Mesendoderm (in vitro differentiated cells): ENCODE measurements at regions not wholly inside any gene's neighbourhood (a gene's known extent, or its start where the extent isn't known, plus 50 kb on each side); places are given as distances from the start of the nearest gene placed in this dataset.
"Not testable (repeated sequence)": the region's sequence is repeated elsewhere in the genome, so short reads cannot be mapped to it uniquely, and the experiment has no call there.

Source experiments
- DNase-seq: peaks from one replicate; pipeline ENCODE4 v3.0.0; 2013
- H2AK5ac ChIP-seq: 2 replicates; pipeline ENCODE4 v1.6.1; 2013; ENCODE audit warnings: low read length, inconsistent platforms
- H2BK120ac ChIP-seq: 2 replicates; pipeline ENCODE4 v1.6.1; 2013; ENCODE audit warnings: low read depth, mild to moderate bottlenecking, low read length, moderate library complexity, mixed read lengths
- H2BK15ac ChIP-seq: replicated peaks from 2 replicates; pipeline ENCODE4 v1.6.1; 2013; ENCODE audit warnings: low read depth, mild to moderate bottlenecking, moderate library complexity
- H2BK5ac ChIP-seq: 2 replicates; pipeline ENCODE4 v1.6.1; 2013; ENCODE audit warnings: low read length, inconsistent platforms
- H3K18ac ChIP-seq: 2 replicates; pipeline ENCODE4 v1.6.1; 2013; ENCODE audit warnings: mild to moderate bottlenecking, low read length, mixed read lengths
- H3K23ac ChIP-seq: one replicate; pipeline ENCODE4 v1.6.1; 2013; ENCODE audit warnings: low read length
- H3K27ac ChIP-seq: 2 replicates; pipeline ENCODE4 v1.5.1; 2013; ENCODE audit warnings: low read depth, mild to moderate bottlenecking, inconsistent platforms, low read length, moderate library complexity
- H3K27me3 ChIP-seq: 2 replicates; pipeline ENCODE4 v1.6.1; 2013; ENCODE audit warnings: low read length, control low read depth, mild to moderate bottlenecking, inconsistent platforms; ENCODE audit not compliant: insufficient read depth, poor library complexity
- H3K36me3 ChIP-seq: 2 replicates; pipeline ENCODE4 v1.6.1; 2013; ENCODE audit warnings: low read length, inconsistent platforms; ENCODE audit not compliant: control insufficient read depth, insufficient read depth
- H3K4ac ChIP-seq: one replicate; pipeline ENCODE4 v1.6.1; 2013; ENCODE audit warnings: low read depth, mild to moderate bottlenecking, low read length, moderate library complexity
- H3K4me1 ChIP-seq: 2 replicates; pipeline ENCODE4 v1.6.1; 2013; ENCODE audit warnings: low read depth, low read length, inconsistent platforms; ENCODE audit not compliant: control insufficient read depth
- H3K4me2 ChIP-seq: 2 replicates; pipeline ENCODE4 v1.6.1; 2013; ENCODE audit warnings: low read length
- H3K4me3 ChIP-seq: 2 replicates; pipeline ENCODE4 v1.5.1; 2013; ENCODE audit warnings: mild to moderate bottlenecking, low read length
- H3K56ac ChIP-seq: one replicate; pipeline ENCODE4 v1.6.1; 2013; ENCODE audit warnings: low read length
- H3K79me1 ChIP-seq: 2 replicates; pipeline ENCODE4 v1.6.1; 2013; ENCODE audit warnings: low read length, inconsistent platforms
- H3K79me2 ChIP-seq: 2 replicates; pipeline ENCODE4 v1.6.1; 2013; ENCODE audit warnings: mild to moderate bottlenecking, low read length; ENCODE audit not compliant: control insufficient read depth, insufficient read depth
- H3K9ac ChIP-seq: 2 replicates; pipeline ENCODE4 v1.6.1; 2013; ENCODE audit warnings: low read length, inconsistent platforms
- H4K5ac ChIP-seq: one replicate; pipeline ENCODE4 v1.6.1; 2013; ENCODE audit warnings: low read length
- H4K8ac ChIP-seq: one replicate; pipeline ENCODE4 v1.6.1; 2013; ENCODE audit warnings: low read depth, mild to moderate bottlenecking, control low read depth, low read length, moderate library complexity
- WGBS: extraction: QIAGEN DNeasy Blood & Tissue Kit; methylation state at CpG from one replicate; pipeline ENCODE4 v1.1.7; 2013; ENCODE audit warnings: low lambda C conversion rate, missing lambda C conversion rate; ENCODE audit not compliant: insufficient coverage; ENCODE audit errors: extremely low coverage; 5-methylcytosine and 5-hydroxymethylcytosine counted together

- H3K56ac ChIP-seq, H3K27ac ChIP-seq, H3K4me1 ChIP-seq, H3K23ac ChIP-seq, H2AK5ac ChIP-seq, H4K5ac ChIP-seq, H3K27me3 ChIP-seq, H3K18ac ChIP-seq, H3K79me2 ChIP-seq, H2BK120ac ChIP-seq, H3K36me3 ChIP-seq, H3K79me1 ChIP-seq, H4K8ac ChIP-seq, H3K4ac ChIP-seq, H2BK15ac ChIP-seq, H3K4me3 ChIP-seq, DNase-seq, H3K9ac ChIP-seq, H2BK5ac ChIP-seq, H3K4me2 ChIP-seq: not testable (repeated sequence)
- no CpG with 5 or more reads among the region's 8 CpGs for WGBS
These were observed 126.9 kb upstream of the SULF2 start for GRCh38 chr20:47912165-47912564.

GRCh38 chr20:47909696-47910369 is 124.6 kb upstream of the SULF2 start:
- H3K4me3 ChIP-seq, H3K23ac ChIP-seq, H2BK120ac ChIP-seq, H3K27ac ChIP-seq, DNase-seq, H3K4me2 ChIP-seq, H3K4ac ChIP-seq, H2BK15ac ChIP-seq, H4K8ac ChIP-seq, H4K5ac ChIP-seq, H3K18ac ChIP-seq, H2BK5ac ChIP-seq, H3K27me3 ChIP-seq, H3K36me3 ChIP-seq, H3K4me1 ChIP-seq, H2AK5ac ChIP-seq, H3K9ac ChIP-seq, H3K79me2 ChIP-seq, H3K79me1 ChIP-seq, H3K56ac ChIP-seq: not testable (repeated sequence)
- no CpG with 5 or more reads among the region's 12 CpGs for WGBS

GRCh38 chr20:47908361-47909035 is 123.2 kb upstream of the SULF2 start:
- not testable (repeated sequence) for H2AK5ac ChIP-seq, H2BK5ac ChIP-seq, H4K5ac ChIP-seq, H4K8ac ChIP-seq, H3K23ac ChIP-seq, H3K27me3 ChIP-seq, H3K9ac ChIP-seq, H3K4ac ChIP-seq, H3K36me3 ChIP-seq, H3K4me1 ChIP-seq, H3K18ac ChIP-seq, DNase-seq, H3K4me2 ChIP-seq, H3K79me2 ChIP-seq, H3K27ac ChIP-seq, H3K79me1 ChIP-seq, H3K56ac ChIP-seq, H2BK120ac ChIP-seq, H2BK15ac ChIP-seq, H3K4me3 ChIP-seq
- WGBS = no CpG with 5 or more reads among the region's 15 CpGs

- not testable (repeated sequence) for H3K18ac ChIP-seq, H4K8ac ChIP-seq, H3K9ac ChIP-seq, H3K56ac ChIP-seq, H2BK5ac ChIP-seq, DNase-seq, H3K36me3 ChIP-seq, H3K27me3 ChIP-seq, H3K4ac ChIP-seq, H3K4me1 ChIP-seq, H3K79me2 ChIP-seq, H3K4me2 ChIP-seq, H3K79me1 ChIP-seq, H4K5ac ChIP-seq, H3K23ac ChIP-seq, H2BK15ac ChIP-seq, H3K27ac ChIP-seq, H2AK5ac ChIP-seq, H3K4me3 ChIP-seq, H2BK120ac ChIP-seq
- WGBS = no CpG with 5 or more reads among the region's 7 CpGs
These were observed 122.7 kb upstream of the SULF2 start for GRCh38 chr20:47907951-47908350.

GRCh38 chr20:47907031-47907675 is 121.9 kb upstream of the SULF2 start:
- no peak overlapping the region for H2BK5ac ChIP-seq
- H3K4me2 ChIP-seq = no peak overlapping the region
- H3K27me3 ChIP-seq = no peaks in the 10 kb centered on the region
- H3K27ac ChIP-seq = no peak overlapping the region
- WGBS = no CpG with 5 or more reads among the region's 13 CpGs
- H2BK120ac ChIP-seq = no peak overlapping the region
- no peaks in the 10 kb centered on the region for H3K79me2 ChIP-seq
- H3K23ac ChIP-seq = no peak overlapping the region
- no peaks in the 10 kb centered on the region for H3K4me1 ChIP-seq
- H2BK15ac ChIP-seq = no peak overlapping the region
- no peak overlapping the region for H4K8ac ChIP-seq
- H3K9ac ChIP-seq = no peak overlapping the region
- H2AK5ac ChIP-seq = no peak overlapping the region
- no peak overlapping the region for H3K4ac ChIP-seq
- H3K56ac ChIP-seq = no peak overlapping the region
- no peak for DNase-seq
- H3K36me3 ChIP-seq = no peaks in the 10 kb centered on the region
- no peak overlapping the region for H4K5ac ChIP-seq
- H3K18ac ChIP-seq = no peak overlapping the region
- no peak overlapping the region for H3K4me3 ChIP-seq
- no peaks in the 10 kb centered on the region for H3K79me1 ChIP-seq
